Stimulated activated CD4-positive, alpha-beta T cell treated with anti-CD3 and anti-CD28 coated beads, Interleukin-12 subunit alpha, Interleukin-12 subunit beta, amount 100 ng/mL, for 24 hours (primary cell): ENCODE measurements at regions not wholly inside any gene's neighbourhood (a gene's known extent, or its start where the extent isn't known, plus 50 kb on each side); places are given as distances from the start of the nearest gene placed in this dataset.

Experiments used
- DNase-seq, 2 experiments: peaks; one replicate each; pipeline ENCODE4 v3.0.0-alpha.2; 2020; ENCODE audit warnings: low read depth in 2 of 2

- no peak for DNase-seq
These were observed 183.2 kb upstream of the DAB2 start for GRCh38 chr5:39608024-39608423.

GRCh38 chr5:39606591-39606990, 181.8 kb upstream of the DAB2 start:
- no peak for DNase-seq

GRCh38 chr5:39605588-39606575, 181.1 kb upstream of the DAB2 start:
- DNase-seq = no peak

- DNase-seq = no peak
These were observed 180.4 kb upstream of the DAB2 start for GRCh38 chr5:39605145-39605544.

- DNase-seq = no peak
These were observed 179.7 kb upstream of the DAB2 start for GRCh38 chr5:39604491-39604890.

- no peak for DNase-seq
These were observed 175.1 kb upstream of the DAB2 start for GRCh38 chr5:39599721-39600431.

- no peak for DNase-seq
These were observed 174.0 kb upstream of the DAB2 start for GRCh38 chr5:39598661-39599248.

- no peak for DNase-seq
These were observed 163.4 kb upstream of the DAB2 start for GRCh38 chr5:39588179-39588578.

- no peak for DNase-seq
These were observed 162.9 kb upstream of the DAB2 start for GRCh38 chr5:39587675-39588074.

GRCh38 chr5:39586185-39586584, 161.4 kb upstream of the DAB2 start:
- DNase-seq = no peak

GRCh38 chr5:39584927-39585326, 160.1 kb upstream of the DAB2 start:
- DNase-seq = no peak

- no peak for DNase-seq
These were observed 156.1 kb upstream of the DAB2 start for GRCh38 chr5:39580702-39581453.

GRCh38 chr5:39579750-39580149, 155.0 kb upstream of the DAB2 start:
- no peak for DNase-seq

GRCh38 chr5:39578887-39579497, 154.2 kb upstream of the DAB2 start:
- no peak for DNase-seq

GRCh38 chr5:39577529-39577928, 152.7 kb upstream of the DAB2 start:
- no peak for DNase-seq

- no peak for DNase-seq
These were observed 145.7 kb upstream of the DAB2 start for GRCh38 chr5:39570403-39571027.

- no peak for DNase-seq
These were observed 145.1 kb upstream of the DAB2 start for GRCh38 chr5:39569857-39570256.

- DNase-seq = no peak
These were observed 142.1 kb upstream of the DAB2 start for GRCh38 chr5:39566891-39567290.

- DNase-seq = no peak
These were observed 141.2 kb upstream of the DAB2 start for GRCh38 chr5:39566029-39566428.

- DNase-seq = no peak
These were observed 136.6 kb upstream of the DAB2 start for GRCh38 chr5:39561421-39561820.

GRCh38 chr5:39560726-39561125, 135.9 kb upstream of the DAB2 start:
- no peak for DNase-seq
